ENCODE measurements at regions not wholly inside any gene's neighbourhood (a gene's known extent, or its start where the extent isn't known, plus 50 kb on each side); places are given as distances from the start of the nearest gene placed in this dataset.

DNA sequence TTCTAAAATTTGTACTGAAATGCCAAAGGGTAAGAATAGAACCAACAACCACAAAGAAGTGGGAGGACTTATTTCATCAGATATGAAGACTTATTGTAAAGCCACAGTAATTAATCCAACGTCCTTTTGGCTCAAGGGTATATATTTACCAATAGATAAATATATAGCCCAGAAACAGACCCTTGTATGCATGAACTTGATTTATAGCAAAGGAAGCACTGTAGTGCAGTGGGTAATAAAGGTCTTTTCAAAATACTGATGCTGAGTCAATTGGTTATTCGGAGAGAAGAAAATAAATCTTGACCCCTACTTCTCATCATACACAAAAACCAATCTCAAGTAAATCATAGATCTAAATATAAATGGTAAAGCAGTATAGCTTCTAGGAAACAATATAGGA, 200.5 kb upstream of the ST6GAL2 start:
- TF ChIP-seq, protein P1, sequence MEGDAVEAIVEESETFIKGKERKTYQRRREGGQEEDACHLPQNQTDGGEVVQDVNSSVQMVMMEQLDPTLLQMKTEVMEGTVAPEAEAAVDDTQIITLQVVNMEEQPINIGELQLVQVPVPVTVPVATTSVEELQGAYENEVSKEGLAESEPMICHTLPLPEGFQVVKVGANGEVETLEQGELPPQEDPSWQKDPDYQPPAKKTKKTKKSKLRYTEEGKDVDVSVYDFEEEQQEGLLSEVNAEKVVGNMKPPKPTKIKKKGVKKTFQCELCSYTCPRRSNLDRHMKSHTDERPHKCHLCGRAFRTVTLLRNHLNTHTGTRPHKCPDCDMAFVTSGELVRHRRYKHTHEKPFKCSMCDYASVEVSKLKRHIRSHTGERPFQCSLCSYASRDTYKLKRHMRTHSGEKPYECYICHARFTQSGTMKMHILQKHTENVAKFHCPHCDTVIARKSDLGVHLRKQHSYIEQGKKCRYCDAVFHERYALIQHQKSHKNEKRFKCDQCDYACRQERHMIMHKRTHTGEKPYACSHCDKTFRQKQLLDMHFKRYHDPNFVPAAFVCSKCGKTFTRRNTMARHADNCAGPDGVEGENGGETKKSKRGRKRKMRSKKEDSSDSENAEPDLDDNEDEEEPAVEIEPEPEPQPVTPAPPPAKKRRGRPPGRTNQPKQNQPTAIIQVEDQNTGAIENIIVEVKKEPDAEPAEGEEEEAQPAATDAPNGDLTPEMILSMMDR (IDR thresholded peaks at IDR 0.05), result no peak
- no peak for TF ChIP-seq POLR2A (IDR thresholded peaks at IDR 0.05)
